NOMO-1 (cell line): ENCODE measurements at regions not wholly inside any gene's neighbourhood (a gene's known extent, or its start where the extent isn't known, plus 50 kb on each side); places are given as distances from the start of the nearest gene placed in this dataset.

Source experiments
- DNase-seq, 2 experiments: peaks; one replicate each; lab custom pipeline; 2025; ENCODE audit not compliant: unreplicated experiment in 2 of 2; lab: John Stamatoyannopoulos, UW

- peak; percentile 7 to 42 for DNase-seq
These were observed 326.6 kb downstream of the BTG1 start for GRCh38 chr12:91819132-91819447.

DNA sequence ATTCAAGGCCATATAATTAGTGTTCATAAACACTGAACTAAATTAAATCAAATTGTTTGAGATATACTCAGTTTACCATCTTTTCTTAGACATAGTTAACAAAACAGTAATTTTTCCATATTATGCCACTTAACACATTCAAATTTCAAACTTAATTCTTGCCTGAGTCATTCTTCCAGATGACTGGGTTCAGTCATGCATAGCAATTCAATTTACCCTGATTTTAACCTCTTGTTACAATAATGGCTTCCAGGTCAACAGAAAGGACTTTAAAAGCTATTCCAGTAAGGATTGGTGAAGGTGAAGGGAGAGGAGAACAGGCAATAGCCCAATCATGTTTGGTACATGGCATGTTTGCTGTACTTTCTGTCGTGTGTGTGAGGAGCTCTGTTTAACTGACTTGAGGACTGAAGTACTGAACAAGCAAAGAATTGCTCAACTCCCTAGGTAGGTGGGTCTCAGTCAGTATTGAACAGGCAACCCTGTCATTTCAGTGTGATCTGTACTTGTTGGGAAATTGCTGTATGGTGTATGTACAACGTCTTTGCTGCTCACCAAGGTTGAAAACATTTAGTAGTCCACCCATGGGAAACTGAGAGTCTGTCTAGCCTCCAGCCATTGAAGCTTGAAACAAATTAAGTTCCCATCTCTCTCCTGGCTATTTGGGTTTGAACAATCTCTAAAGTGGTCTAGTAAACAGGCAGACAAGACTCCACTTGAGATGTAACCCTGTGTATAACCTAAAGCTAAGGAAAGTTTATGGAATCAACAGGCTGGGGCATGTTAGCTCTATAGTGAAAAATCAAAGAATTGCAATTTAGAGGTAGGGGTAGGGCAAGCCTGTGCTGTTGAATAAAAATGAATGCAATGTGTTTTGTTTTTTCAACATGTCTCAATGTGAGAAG lies 327.2 kb downstream of the BTG1 start:
- DNase-seq = no peak

DNA sequence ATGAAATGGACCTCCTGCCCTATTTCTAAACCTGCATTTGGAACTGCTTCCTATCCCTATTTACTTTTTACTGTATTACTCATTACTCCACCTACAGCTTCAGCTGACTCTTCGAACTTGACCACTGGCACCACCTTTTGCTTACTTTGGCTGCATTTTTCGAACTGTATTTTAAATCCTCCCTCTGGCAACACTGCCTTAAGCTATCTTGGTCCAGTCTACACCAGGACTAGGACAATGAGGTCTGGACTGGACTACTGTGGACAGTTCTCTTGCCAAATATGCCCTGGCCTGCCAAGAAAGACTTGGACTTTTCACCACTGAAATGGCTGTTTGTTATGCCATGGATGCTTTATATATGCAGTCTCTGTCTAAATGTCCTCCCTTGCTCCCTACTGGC lies 328.1 kb downstream of the BTG1 start:
- DNase-seq = no peak

GRCh38 chr12:91813701-91814100 lies 331.9 kb downstream of the BTG1 start:
- DNase-seq = no peak

GRCh38 chr12:91811481-91812287 lies 334.0 kb downstream of the BTG1 start:
- DNase-seq = peak; percentile 10 to 48

DNA sequence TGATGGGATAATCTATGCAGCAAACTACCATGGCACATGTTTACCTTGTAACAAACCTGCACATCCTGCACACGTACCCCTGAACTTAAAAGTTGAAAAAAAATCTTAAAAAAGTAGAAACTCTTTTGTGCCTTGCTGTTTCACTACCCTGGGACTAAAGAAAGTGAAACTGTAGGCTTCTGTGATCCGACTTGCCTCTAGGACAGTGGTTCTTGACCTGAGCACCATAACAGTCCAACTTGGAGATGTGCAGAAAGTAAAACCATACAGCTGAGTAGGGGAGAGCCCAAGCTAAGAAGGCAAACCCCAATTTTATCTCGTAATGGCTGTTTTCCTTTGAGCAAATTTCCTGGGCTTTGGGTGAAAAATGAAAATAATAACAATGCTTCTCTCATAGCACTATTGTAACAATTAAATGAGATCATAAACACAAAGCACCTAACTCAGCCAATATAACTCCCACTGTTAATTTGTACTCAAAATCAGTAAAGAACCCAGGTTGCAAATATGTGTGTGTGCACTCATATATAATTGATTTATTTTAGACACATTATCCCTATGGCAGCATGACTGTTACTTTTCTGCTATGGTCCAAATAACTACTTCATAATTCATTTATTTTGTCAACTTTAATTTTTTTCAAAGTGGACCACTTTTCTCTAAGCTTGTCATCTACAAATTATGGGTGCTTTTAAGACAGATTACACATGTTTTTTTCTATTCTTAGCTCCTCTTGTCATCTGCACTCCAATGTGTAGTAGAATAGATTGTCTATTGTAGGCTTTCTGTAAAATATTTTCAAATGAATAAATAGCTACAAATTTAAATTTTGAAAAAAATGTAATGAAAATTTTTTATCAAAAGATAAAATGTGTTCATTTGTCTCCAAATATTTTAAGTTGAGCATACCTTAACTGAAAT lies 334.9 kb downstream of the BTG1 start:
- no peak for DNase-seq

DNA sequence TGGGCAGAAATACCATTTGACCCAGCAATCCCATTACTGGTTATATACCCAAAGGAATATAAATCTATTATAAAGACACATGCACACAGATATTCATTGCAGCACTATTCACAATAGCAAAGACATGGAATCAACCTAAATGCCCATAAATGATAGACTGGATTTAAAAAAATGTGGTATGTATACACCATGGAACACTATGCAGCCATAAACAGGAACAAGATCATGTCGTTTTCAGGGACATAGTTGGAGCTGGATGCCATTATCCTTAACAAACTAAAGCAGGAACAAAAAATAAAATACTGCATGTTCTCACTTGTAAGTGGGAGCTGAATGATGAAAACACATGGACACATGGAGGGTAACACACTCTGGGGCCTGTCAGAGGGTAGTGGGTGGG lies 335.6 kb downstream of the BTG1 start:
- DNase-seq = no peak

GRCh38 chr12:91805031-91805430 lies 340.6 kb downstream of the BTG1 start:
- no peak for DNase-seq

DNA sequence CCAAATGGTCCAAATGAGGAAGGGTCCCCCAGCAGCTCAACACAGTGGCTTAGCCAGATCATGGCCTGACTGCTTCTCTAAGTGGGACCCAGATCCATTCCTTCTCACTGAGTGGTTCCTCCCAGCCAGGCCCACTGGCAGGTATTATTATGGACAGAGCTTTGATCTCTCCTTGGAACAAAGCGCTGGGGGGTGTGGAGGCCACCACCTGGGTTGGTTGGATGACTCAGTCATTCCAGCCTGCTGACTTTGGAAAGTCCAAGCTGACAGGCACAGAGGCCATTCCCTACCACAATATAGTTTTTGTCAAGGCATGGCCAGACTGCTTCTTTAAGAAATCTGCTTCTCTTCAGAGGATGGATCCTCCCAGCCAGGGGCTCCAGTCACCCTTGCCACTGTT lies 341.1 kb downstream of the BTG1 start:
- no peak for DNase-seq

DNA sequence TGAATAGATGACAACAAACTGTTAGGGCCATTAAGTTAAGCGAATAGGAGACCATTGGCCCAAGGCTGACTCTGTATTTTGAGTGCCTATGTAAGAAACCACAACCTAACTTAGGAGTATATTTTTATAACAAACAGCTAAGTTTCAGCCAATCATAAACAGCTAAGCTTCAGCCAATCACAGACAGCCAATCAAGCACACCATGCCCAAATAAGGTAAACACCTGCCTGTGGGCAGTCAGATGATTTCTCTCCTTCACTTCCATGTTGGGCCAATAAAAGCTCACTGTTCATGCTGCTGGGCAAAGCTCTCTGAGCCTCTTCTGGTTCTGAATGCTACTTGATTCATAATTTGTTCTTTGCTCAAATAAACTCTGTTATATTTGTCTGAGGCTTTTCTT lies 344.6 kb downstream of the BTG1 start:
- no peak for DNase-seq

DNA sequence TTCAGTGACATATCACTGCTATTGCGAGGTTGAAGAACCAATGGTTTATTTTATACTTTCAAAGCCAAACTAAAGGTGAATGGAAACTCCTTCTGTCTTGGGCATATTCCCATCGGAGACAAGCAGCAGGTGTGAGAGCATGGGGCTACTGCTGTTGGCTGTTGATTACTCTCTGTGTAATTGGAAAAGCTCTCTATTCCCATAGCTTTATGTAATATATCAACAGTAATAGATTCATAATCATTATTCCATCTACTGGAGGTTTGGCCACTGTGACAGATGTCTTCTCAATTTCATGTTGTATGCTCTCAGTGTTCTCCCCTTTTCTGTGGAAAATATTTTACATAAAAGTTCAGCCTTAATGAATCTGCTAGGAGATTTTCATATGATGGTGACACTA lies 352.0 kb downstream of the BTG1 start:
- no peak for DNase-seq

GRCh38 chr12:91792597-91792996 lies 353.0 kb downstream of the BTG1 start:
- no peak for DNase-seq

GRCh38 chr12:91786499-91787272 lies 359.0 kb downstream of the BTG1 start:
- DNase-seq = no peak

DNA sequence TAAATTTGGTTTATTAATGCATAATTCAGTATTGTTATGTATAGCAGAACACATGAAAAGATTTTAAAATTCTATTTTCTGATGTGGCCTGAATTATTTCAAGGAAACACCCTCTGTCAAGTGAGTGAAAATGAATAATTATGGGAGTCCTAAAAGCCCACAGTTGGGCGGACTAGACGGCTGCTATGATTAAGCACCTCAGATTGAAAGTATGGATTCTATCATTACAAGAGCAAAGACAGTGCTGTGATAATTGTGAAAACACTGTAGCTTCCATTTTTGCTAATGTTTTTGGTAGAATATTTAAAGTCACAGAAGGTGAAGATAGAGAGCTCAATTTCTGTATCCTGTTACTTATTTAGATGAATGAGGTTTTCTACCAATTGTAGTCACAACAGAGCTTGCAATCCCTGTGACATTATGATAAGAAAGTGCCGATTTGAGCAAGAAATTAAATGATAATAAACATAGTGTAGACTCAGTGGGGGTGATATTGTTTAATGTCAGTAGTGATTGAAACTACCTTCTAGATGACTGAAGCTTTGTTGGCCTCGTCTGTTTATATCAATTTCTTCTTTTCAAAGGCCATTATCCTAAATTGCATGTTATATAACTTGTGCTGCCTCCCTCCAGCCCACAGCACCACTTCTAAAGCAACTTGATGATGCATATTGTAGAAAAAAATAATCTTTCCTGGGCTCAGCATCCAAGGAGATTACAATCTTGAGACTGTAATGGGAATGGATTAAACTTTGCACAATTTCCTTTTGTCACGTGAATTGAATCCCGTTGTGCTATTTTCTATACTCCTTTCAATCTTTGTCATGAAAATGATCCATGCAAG lies 359.8 kb downstream of the BTG1 start:
- DNase-seq = no peak

DNA sequence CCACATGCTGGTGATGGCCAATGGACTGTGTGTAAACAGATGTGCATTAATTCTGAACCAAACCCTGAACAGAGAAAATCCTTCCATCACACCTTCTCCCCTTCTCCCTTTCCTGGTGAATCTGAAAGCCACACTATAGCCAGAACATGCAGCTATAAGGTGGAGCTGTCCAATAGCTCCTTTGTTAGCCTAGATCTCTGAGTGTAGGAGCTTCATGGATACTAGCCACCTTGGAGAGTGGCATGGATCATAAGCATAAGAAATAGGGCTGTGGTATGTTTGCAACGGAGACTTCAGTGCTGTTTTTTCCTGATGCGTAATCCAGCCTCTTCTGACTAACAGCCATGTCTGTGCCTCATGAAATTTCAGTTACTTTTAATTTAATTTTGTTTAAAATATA lies 364.5 kb downstream of the BTG1 start:
- DNase-seq = no peak

DNA sequence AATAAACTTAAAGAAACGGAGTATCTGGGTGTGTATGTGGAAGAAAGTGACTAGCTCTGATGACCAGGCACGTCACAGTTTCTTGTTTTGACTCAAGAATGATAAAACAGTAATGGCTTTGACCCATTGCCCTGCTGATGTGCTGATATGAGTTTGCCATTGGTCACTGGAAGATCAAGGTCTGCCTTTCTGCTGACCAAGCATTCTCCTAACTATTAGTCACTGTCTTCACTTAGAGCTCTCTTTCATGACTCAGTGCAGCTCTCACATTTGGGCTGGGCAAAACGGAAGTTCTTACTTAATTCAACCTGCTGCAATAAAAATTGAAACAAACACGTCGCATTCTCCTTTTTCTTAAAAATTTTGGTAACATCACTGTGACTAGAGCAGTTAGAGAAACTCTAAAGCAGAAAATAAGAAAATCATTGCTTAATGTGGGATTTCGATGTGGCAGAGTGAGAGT lies 366.7 kb downstream of the BTG1 start:
- DNase-seq = peak; percentile 76 to 93

DNA sequence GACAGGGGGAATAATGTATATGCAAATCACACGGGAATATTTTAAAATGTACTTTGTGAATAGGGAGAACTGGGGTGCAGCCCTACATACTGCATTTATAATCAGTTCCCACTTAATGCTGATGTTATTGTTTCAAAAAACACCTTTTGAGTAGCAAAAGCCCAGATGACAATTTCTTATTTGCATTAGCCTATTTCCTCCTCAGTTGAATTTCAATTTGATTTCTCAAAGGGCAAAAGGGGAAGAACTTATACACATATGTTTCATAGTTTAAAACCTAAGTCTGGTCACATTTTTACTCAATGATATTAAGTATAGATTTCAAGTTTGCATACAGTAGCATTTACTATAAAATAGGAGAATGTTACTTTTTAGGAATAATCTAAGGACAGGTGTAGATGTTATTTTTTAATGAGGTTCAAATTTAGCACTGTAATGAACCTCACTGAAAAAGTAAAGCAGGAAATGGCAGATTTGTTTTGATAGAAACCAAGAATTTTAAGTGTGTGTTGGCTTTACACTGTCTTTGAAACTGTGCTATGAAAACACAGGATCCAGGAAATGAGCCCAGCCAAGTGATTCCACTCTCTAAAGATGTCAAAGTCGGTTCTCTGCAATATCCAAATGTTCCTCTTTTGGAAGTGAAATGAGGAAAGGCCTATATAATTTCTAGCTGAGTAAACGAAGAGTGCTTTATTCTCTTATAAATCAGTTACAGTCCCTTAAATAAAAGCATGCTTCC lies 367.4 kb downstream of the BTG1 start:
- peak in 1 of 2 experiments; percentile 45 for DNase-seq

- no peak for DNase-seq
These were observed 368.2 kb downstream of the BTG1 start for GRCh38 chr12:91777268-91777992.
